Smooth muscle cell (in vitro differentiated cells): ENCODE measurements at regions not wholly inside any gene's neighbourhood (a gene's known extent, or its start where the extent isn't known, plus 50 kb on each side); places are given as distances from the start of the nearest gene placed in this dataset.
A peak's percentile ranks its signal among the peaks of the same experiment; 100 is the strongest.

ENCODE experiments used
- DNase-seq: peaks from one replicate; lab custom pipeline; 2025; ENCODE audit not compliant: unreplicated experiment; lab: John Stamatoyannopoulos, UW
- H2AFZ ChIP-seq: fragments of 200-600 bp; sonication (generic); 2 replicates; pipeline ENCODE4 v1.6.0; 2016; ENCODE audit warnings: antibody characterized with exemption, low read depth, mild to moderate bottlenecking
- H3F3A ChIP-seq: fragments of 200-600 bp; sonication (generic); 2 replicates; pipeline ENCODE4 v1.6.0; 2017; ENCODE audit warnings: antibody characterized with exemption, low read depth
- H3K27ac ChIP-seq: fragments of 200-600 bp; sonication (generic); 2 replicates; pipeline ENCODE4 v1.5.1; 2016; ENCODE audit warnings: low read depth, mild to moderate bottlenecking
- H3K27me3 ChIP-seq: fragments of 200-600 bp; sonication (generic); 2 replicates; pipeline ENCODE4 v1.6.1; 2016; ENCODE audit warnings: low read depth, mild to moderate bottlenecking
- H3K36me3 ChIP-seq: fragments of 200-600 bp; sonication (generic); 2 replicates; pipeline ENCODE4 v1.5.1; 2016; ENCODE audit warnings: low read depth
- H3K4me1 ChIP-seq: fragments of 200-600 bp; sonication (generic); 2 replicates; pipeline ENCODE4 v1.5.1; 2016; ENCODE audit warnings: low read depth
- H3K4me2 ChIP-seq: fragments of 200-600 bp; sonication (generic); 2 replicates; pipeline ENCODE4 v1.6.0; 2016; ENCODE audit warnings: mild to moderate bottlenecking
- H3K4me3 ChIP-seq: fragments of 200-600 bp; sonication (generic); 2 replicates; pipeline ENCODE4 v1.5.1; 2016; ENCODE audit warnings: mild to moderate bottlenecking
- H3K79me2 ChIP-seq: fragments of 200-600 bp; sonication (generic); 2 replicates; pipeline ENCODE4 v1.6.0; 2016; ENCODE audit warnings: low read depth, mild to moderate bottlenecking
- H3K9ac ChIP-seq: fragments of 200-600 bp; sonication (generic); 2 replicates; pipeline ENCODE4 v1.6.0; 2016; ENCODE audit warnings: low read depth
- H3K9me3 ChIP-seq: fragments of 200-600 bp; sonication (generic); replicated peaks from 2 replicates; pipeline ENCODE4 v1.5.1; 2016; ENCODE audit warnings: low read depth
- H4K20me1 ChIP-seq: fragments of 200-600 bp; sonication (generic); 2 replicates; pipeline ENCODE4 v1.6.0; 2016; ENCODE audit warnings: low read depth
- WGBS: methylation state at CpG from one replicate; pipeline ENCODE4 v1.1.7; 2016; ENCODE audit warnings: low lambda C conversion rate; 5-methylcytosine and 5-hydroxymethylcytosine counted together
- TF ChIP-seq, protein P1 (sequence below): fragments of 200-600 bp; sonication (generic); IDR thresholded peaks from 2 replicates; pipeline ENCODE4 v1.5.1; 2017; ENCODE audit warnings: borderline replicate concordance, mild to moderate bottlenecking, antibody characterized with exemption; ENCODE audit not compliant: insufficient read depth, poor library complexity, severe bottlenecking

DNA sequence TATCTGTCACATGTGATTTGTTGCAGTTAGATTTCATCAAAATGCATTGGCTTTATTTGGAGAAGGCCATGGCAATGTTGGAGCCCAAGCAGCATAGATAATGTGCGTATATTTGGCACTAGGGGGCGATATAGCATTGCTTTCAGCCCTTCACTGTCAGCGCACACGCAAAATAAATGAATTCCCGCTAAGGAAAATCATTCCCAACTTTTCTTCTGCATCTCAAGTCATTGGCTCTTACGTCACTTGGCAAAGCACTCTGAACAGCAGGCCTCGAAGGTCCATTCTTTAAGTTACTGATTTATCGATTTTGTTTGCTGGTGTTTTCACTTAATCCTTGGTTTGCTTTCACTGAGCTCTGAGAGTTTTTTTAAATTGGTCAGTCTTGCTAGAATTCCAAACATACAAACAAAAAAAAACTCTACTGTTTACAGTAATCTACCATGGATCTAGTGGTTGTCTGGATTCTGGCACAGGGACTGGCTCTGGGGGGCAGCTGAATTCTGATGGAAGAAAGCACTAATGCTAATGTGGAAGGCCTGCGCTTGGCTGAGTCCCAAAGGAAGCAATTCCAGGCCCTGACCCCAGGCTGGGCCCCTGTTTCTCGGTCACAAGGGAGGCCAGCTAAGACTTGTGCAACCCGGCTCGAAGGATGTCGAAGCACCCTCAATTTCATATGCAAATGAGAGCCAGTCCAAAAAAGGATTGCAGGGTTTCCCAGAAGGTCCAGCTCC, 97.7 kb upstream of the IPO5 start:
- no peak for DNase-seq
- Histone ChIP-seq H3K27me3 (no peaks in the 10 kb centered on the region), H4K20me1 (no peaks in the 10 kb centered on the region), H3K4me1 (peaks cover 11% of the 10 kb centered on the region), H3K36me3 (no peaks in the 10 kb centered on the region), H3K9me3 (no peaks in the 10 kb centered on the region), H3K4me2 (peak overlapping the region; percentile 50), H2AFZ (peak overlapping the region; percentile 26), H3F3A (no peaks in the 10 kb centered on the region), H3K9ac (no peak overlapping the region), H3K4me3 (no peak overlapping the region), H3K27ac (peak overlapping the region; percentile 6), H3K79me2 (no peaks in the 10 kb centered on the region)
- 17% methylated on average over 13 of the region's 13 CpGs for WGBS
- TF ChIP-seq, protein P1, sequence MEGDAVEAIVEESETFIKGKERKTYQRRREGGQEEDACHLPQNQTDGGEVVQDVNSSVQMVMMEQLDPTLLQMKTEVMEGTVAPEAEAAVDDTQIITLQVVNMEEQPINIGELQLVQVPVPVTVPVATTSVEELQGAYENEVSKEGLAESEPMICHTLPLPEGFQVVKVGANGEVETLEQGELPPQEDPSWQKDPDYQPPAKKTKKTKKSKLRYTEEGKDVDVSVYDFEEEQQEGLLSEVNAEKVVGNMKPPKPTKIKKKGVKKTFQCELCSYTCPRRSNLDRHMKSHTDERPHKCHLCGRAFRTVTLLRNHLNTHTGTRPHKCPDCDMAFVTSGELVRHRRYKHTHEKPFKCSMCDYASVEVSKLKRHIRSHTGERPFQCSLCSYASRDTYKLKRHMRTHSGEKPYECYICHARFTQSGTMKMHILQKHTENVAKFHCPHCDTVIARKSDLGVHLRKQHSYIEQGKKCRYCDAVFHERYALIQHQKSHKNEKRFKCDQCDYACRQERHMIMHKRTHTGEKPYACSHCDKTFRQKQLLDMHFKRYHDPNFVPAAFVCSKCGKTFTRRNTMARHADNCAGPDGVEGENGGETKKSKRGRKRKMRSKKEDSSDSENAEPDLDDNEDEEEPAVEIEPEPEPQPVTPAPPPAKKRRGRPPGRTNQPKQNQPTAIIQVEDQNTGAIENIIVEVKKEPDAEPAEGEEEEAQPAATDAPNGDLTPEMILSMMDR, result peak; percentile 94

DNA sequence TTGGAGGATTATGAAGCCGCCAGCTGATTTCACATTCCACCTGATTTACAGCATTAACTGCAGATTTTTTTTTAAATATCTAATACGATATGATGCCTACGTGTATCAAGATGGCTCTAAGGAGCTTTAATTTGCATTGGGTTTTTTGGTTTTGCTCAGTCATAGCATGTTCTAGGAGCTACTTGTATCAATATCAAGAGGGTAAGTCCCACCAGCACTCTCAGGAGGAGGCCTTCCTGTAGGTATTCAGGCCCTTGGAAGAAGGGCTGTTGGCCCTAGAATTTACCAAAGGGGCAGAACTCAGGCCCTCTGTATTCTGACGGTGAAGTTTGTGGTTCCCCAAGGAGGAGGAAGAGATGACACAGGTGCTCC, 97.2 kb upstream of the IPO5 start:
- Histone ChIP-seq H3K4me1 (peaks cover 11% of the 10 kb centered on the region), H3K27ac (no peak overlapping the region), H3K79me2 (no peaks in the 10 kb centered on the region), H3F3A (no peaks in the 10 kb centered on the region), H3K27me3 (no peaks in the 10 kb centered on the region), H3K4me3 (no peak overlapping the region), H3K4me2 (no peak overlapping the region), H3K9ac (no peak overlapping the region), H3K36me3 (no peaks in the 10 kb centered on the region), H2AFZ (no peak overlapping the region), H3K9me3 (no peaks in the 10 kb centered on the region), H4K20me1 (no peaks in the 10 kb centered on the region)
- no peak for DNase-seq
- WGBS, result 81% methylated on average over 4 of the region's 4 CpGs
- TF ChIP-seq, protein P1, result no peak

DNA sequence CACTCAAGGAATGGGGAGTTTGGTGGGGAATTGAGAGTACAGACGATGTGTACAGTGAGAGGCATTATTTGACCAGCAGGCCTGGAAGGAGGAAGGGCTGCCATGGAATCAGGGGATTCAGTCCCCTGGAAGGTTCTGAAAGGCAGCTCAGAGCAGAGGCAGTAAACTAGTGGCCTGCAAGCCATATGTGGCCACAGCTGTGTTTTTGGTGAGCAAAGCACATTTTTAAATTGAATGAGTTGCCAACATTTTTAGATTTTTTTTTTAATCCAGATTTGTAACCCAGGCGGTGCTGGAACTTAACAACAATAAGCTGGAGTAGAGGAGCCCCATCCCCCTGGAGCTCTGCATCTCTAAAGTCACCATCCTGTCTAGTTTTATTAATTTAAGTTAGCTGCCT, 95.3 kb upstream of the IPO5 start:
- Histone ChIP-seq H3K4me2 (no peak overlapping the region), H3F3A (no peaks in the 10 kb centered on the region)
- TF ChIP-seq, protein P1, result no peak

DNA sequence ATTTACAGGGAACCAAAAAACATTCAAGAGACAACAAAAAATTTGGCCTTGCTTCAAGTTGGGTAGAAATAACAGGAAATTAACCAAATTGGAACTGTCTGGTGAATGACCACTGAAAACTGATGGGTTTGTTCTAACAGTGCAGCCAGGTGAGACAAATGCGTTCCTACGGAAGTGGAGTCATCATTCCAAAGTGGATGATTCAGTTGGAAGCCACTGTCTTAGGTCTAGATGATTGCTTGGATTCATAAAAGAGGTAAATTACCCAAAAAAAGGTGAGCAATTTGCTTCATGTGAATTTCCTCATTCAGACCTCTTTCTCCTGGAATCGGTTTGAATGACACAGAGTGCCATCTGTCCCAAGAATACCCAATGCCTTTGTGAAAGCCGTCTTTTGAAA, 87.1 kb upstream of the IPO5 start:
- no peaks in the 10 kb centered on the region for H3F3A ChIP-seq
- no peak overlapping the region for H3K9ac ChIP-seq
- H3K4me1 ChIP-seq, result no peaks in the 10 kb centered on the region
- H3K4me3 ChIP-seq, result no peak overlapping the region
- no peaks in the 10 kb centered on the region for H3K36me3 ChIP-seq
- no peaks in the 10 kb centered on the region for H3K27me3 ChIP-seq
- WGBS, result 89% methylated on average over 4 of the region's 4 CpGs
- DNase-seq, result no peak
- TF ChIP-seq, protein P1, result no peak
- no peak overlapping the region for H3K27ac ChIP-seq
- H3K9me3 ChIP-seq, result no peaks in the 10 kb centered on the region
- H2AFZ ChIP-seq, result no peak overlapping the region
- H4K20me1 ChIP-seq, result no peaks in the 10 kb centered on the region
- H3K4me2 ChIP-seq, result no peak overlapping the region
- no peaks in the 10 kb centered on the region for H3K79me2 ChIP-seq

More for the DNA sequence above, 95.3 kb upstream of the IPO5 start:
- H3K27me3 ChIP-seq, result no peaks in the 10 kb centered on the region
- no peaks in the 10 kb centered on the region for H4K20me1 ChIP-seq
- no peaks in the 10 kb centered on the region for H3K36me3 ChIP-seq
- no peak overlapping the region for H3K27ac ChIP-seq
- no peak overlapping the region for H3K9ac ChIP-seq
- no peak overlapping the region for H2AFZ ChIP-seq
- no peak overlapping the region for H3K4me3 ChIP-seq
- H3K79me2 ChIP-seq, result no peaks in the 10 kb centered on the region
- no peaks in the 10 kb centered on the region for H3K9me3 ChIP-seq
- H3K4me1 ChIP-seq, result peaks cover 11% of the 10 kb centered on the region
- 94% methylated on average over 2 of the region's 2 CpGs for WGBS
- no peak for DNase-seq
